HG02763 (cell line): ENCODE measurements at regions not wholly inside any gene's neighbourhood (a gene's known extent, or its start where the extent isn't known, plus 50 kb on each side); places are given as distances from the start of the nearest gene placed in this dataset.

ENCODE experiments used
- ATAC-seq: cut with Tn5 transposase; IDR thresholded peaks from one replicate; pipeline ENCODE4 v1.9.1; 2021; ENCODE audit warnings: mild to moderate bottlenecking, moderate library complexity; ENCODE audit not compliant: unreplicated experiment

GRCh38 chr14:38138473-38139138 lies 69.1 kb upstream of the SSTR1 start:
- ATAC-seq, result no peak

- ATAC-seq, result no peak
These were observed 67.8 kb upstream of the SSTR1 start for GRCh38 chr14:38139926-38140325.

- ATAC-seq, result no peak
These were observed 64.5 kb upstream of the SSTR1 start for GRCh38 chr14:38143170-38143569.

- ATAC-seq, result no peak
These were observed 63.8 kb upstream of the SSTR1 start for GRCh38 chr14:38143659-38144505.

GRCh38 chr14:38145142-38145541 lies 62.6 kb upstream of the SSTR1 start:
- no peak for ATAC-seq

- ATAC-seq, result no peak
These were observed 57.6 kb upstream of the SSTR1 start for GRCh38 chr14:38150075-38150474.
